GM12875 (cell line): ENCODE measurements at regions not wholly inside any gene's neighbourhood (a gene's known extent, or its start where the extent isn't known, plus 50 kb on each side); places are given as distances from the start of the nearest gene placed in this dataset.

Source experiments
- H3K4me3 ChIP-seq: one replicate; pipeline ENCODE4 v1.5.1; 2011; ENCODE audit warnings: low read depth, low read length, control low read depth
- TF ChIP-seq, protein P1 (sequence below): IDR thresholded peaks from 2 replicates; pipeline ENCODE4 v1.5.1; 2011; ENCODE audit warnings: low read depth, mild to moderate bottlenecking, control low read depth, inconsistent platforms, low read length, moderate library complexity, borderline replicate concordance; ENCODE audit not compliant: insufficient read depth

GRCh38 chr1:216849146-216849545, 125.9 kb upstream of the ESRRG start:
- TF ChIP-seq, protein P1, sequence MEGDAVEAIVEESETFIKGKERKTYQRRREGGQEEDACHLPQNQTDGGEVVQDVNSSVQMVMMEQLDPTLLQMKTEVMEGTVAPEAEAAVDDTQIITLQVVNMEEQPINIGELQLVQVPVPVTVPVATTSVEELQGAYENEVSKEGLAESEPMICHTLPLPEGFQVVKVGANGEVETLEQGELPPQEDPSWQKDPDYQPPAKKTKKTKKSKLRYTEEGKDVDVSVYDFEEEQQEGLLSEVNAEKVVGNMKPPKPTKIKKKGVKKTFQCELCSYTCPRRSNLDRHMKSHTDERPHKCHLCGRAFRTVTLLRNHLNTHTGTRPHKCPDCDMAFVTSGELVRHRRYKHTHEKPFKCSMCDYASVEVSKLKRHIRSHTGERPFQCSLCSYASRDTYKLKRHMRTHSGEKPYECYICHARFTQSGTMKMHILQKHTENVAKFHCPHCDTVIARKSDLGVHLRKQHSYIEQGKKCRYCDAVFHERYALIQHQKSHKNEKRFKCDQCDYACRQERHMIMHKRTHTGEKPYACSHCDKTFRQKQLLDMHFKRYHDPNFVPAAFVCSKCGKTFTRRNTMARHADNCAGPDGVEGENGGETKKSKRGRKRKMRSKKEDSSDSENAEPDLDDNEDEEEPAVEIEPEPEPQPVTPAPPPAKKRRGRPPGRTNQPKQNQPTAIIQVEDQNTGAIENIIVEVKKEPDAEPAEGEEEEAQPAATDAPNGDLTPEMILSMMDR = no peak
- H3K4me3 ChIP-seq = no peak overlapping the region

DNA sequence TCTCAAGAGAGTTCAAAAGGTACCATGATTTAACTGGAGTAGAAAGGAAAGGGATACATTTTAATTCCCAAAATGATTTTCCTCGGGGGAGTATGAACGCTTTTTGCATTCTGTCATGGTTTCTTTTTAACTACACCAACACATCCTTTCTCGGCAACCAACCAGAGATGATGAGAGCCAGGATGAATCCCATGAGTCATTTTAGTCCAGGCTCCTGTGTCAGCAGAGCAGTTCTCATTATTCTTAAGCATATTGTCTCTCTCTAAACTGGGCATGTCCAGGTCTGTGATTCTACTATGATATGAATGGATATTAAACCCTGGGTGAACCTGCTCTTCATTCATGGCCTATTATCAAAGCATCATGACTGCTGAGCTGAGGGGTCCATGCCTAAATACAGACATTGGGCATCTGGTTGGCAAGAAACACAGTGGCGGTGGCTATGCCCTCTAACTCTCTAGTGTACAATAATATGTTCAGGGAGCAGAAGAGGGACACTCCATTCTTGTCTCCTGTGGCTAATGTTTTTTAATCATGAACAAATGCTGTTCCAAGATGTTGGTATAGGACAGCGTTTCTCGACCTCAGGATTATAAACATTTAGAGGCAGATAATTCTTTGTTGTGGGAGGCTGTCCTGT, 124.3 kb upstream of the ESRRG start:
- no peak overlapping the region for H3K4me3 ChIP-seq
- TF ChIP-seq, protein P1 = no peak

- TF ChIP-seq, protein P1 = no peak
- H3K4me3 ChIP-seq = no peak overlapping the region
Measured at GRCh38 chr1:216846339-216846738, 123.1 kb upstream of the ESRRG start.

- TF ChIP-seq, protein P1 = no peak
- H3K4me3 ChIP-seq = no peak overlapping the region
Measured at GRCh38 chr1:216843409-216843808, 120.2 kb upstream of the ESRRG start.

- TF ChIP-seq, protein P1 = no peak
- H3K4me3 ChIP-seq = no peak overlapping the region
Measured at GRCh38 chr1:216841165-216841564, 117.9 kb upstream of the ESRRG start.

DNA sequence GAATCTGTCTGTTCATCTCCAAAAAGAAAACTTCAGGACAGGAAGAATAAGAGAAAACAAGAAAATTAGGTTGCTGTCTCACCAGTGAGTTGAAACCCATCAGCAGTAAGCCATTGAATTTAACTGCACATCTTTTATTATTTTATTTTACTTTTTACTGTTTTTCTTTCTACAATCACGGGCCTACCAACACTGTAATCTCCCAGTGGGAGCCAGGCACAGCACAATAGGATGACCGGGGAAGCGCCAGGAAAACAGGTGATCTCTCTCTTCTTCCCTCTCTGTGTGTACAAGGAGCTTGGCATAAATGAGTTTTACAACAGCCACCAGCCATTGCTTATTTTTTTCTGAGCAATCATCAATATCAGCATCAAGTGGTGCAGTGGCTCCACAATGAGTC, 113.1 kb upstream of the ESRRG start:
- H3K4me3 ChIP-seq = no peak overlapping the region
- TF ChIP-seq, protein P1 = no peak

DNA sequence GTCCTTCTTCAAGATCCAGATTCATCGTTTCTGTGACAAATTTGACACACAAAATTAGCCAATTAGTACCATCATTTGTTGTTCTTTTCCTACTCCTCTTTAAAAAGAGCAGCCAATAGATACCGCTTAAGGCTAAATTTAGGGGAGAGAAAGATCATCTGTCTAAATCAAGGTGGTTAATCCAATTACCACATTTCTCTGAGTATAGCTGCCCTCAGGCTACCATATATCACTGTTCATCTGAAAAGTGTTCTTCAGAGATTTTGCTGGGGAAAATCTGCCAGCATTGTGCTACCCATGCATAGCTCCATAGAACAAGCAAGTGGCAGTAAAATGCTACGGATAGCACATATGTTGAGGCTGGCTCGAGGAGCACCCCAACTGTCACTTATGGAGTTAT, 110.3 kb upstream of the ESRRG start:
- TF ChIP-seq, protein P1 = no peak
- no peak overlapping the region for H3K4me3 ChIP-seq
